ENCODE measurements at regions not wholly inside any gene's neighbourhood (a gene's known extent, or its start where the extent isn't known, plus 50 kb on each side); places are given as distances from the start of the nearest gene placed in this dataset.

GRCh38 chr5:167284222-167284890 is 1007.1 kb upstream of the WWC1 start:
- H3K4me1 ChIP-seq (ENCODE audit: control insufficient read depth, extremely low read depth, insufficient read depth, low read length): no peaks in the 10 kb centered on the region
- H3K27me3 ChIP-seq (ENCODE audit: control insufficient read depth, extremely low read depth, insufficient read depth, low read length): peaks cover 4% of the 10 kb centered on the region
- no peak overlapping the region for H3K27ac ChIP-seq (ENCODE audit: control insufficient read depth, insufficient read depth, low read length)
- no peak overlapping the region for H3K4me2 ChIP-seq (ENCODE audit: control insufficient read depth, extremely low read depth, insufficient read depth, low read depth, low read length)
- no peaks in the 10 kb centered on the region for H3K79me2 ChIP-seq (ENCODE audit: control insufficient read depth, insufficient read depth, low read length)
- no peaks in the 10 kb centered on the region for H3K9me3 ChIP-seq (ENCODE audit: control insufficient read depth, low read depth, low read length)
- no peaks in the 10 kb centered on the region for H3K9me1 ChIP-seq (ENCODE audit: control insufficient read depth, extremely low read depth, insufficient read depth, low read length)
- dilution Hi-C loops (cut with MboI; ENCODE audit: extremely low pct_ligation_motif_present, low sequenced_read_pairs): no loop called here
- FAIRE-seq (peak; percentile 51), DNase-seq (ENCODE audit: low read depth, low spot score) (no peak)
- no peaks in the 10 kb centered on the region for H4K20me1 ChIP-seq (ENCODE audit: control insufficient read depth, extremely low read depth, insufficient read depth, low read length)
- H2AFZ ChIP-seq (ENCODE audit: control insufficient read depth, low read length): no peak overlapping the region
- H3K4me3 ChIP-seq (ENCODE audit: control insufficient read depth in 2 of 3, extremely low read depth in 1 of 3, insufficient read depth in 2 of 3, low read depth in 1 of 3, low read length in 3 of 3): no peak overlapping the region
- no peak overlapping the region for H3K9ac ChIP-seq (ENCODE audit: control insufficient read depth, extremely low read depth, insufficient read depth, low read length)
- TF ChIP-seq CTCF (optimal IDR thresholded peaks at IDR 0.05 in 1 of 3, IDR thresholded peaks at IDR 0.05 in 1 of 3, conservative IDR thresholded peaks at IDR 0.05 in 1 of 3; ENCODE audit: extremely low read depth in 1 of 3, insufficient read depth in 2 of 3, low read length in 3 of 3) (no peak), EZH2 (IDR thresholded peaks at IDR 0.05; ENCODE audit: low read length) (no peak)
- H3K36me3 ChIP-seq (ENCODE audit: control insufficient read depth in 2 of 2, extremely low read depth in 1 of 2, insufficient read depth in 2 of 2, low read length in 2 of 2): no peaks in the 10 kb centered on the region

- H3K27ac ChIP-seq (ENCODE audit: control insufficient read depth, insufficient read depth, low read length): no peak overlapping the region
- DNase-seq (ENCODE audit: low read depth, low spot score) (no peak), FAIRE-seq (no peak)
- dilution Hi-C loops (cut with MboI; ENCODE audit: extremely low pct_ligation_motif_present, low sequenced_read_pairs): no loop called here
- H3K4me2 ChIP-seq (ENCODE audit: control insufficient read depth, extremely low read depth, insufficient read depth, low read depth, low read length): no peak overlapping the region
- no peaks in the 10 kb centered on the region for H3K4me1 ChIP-seq (ENCODE audit: control insufficient read depth, extremely low read depth, insufficient read depth, low read length)
- no peak overlapping the region for H2AFZ ChIP-seq (ENCODE audit: control insufficient read depth, low read length)
- no peaks in the 10 kb centered on the region for H3K36me3 ChIP-seq (ENCODE audit: control insufficient read depth in 2 of 2, extremely low read depth in 1 of 2, insufficient read depth in 2 of 2, low read length in 2 of 2)
- H3K9ac ChIP-seq (ENCODE audit: control insufficient read depth, extremely low read depth, insufficient read depth, low read length): no peak overlapping the region
- H3K4me3 ChIP-seq (ENCODE audit: control insufficient read depth in 2 of 3, extremely low read depth in 1 of 3, insufficient read depth in 2 of 3, low read depth in 1 of 3, low read length in 3 of 3): no peak overlapping the region
- H3K79me2 ChIP-seq (ENCODE audit: control insufficient read depth, insufficient read depth, low read length): no peaks in the 10 kb centered on the region
- TF ChIP-seq EZH2 (IDR thresholded peaks at IDR 0.05; ENCODE audit: low read length): no peak
- no peak for TF ChIP-seq CTCF (optimal IDR thresholded peaks at IDR 0.05 in 1 of 3, IDR thresholded peaks at IDR 0.05 in 1 of 3, conservative IDR thresholded peaks at IDR 0.05 in 1 of 3; ENCODE audit: extremely low read depth in 1 of 3, insufficient read depth in 2 of 3, low read length in 3 of 3)
- H3K9me1 ChIP-seq (ENCODE audit: control insufficient read depth, extremely low read depth, insufficient read depth, low read length): no peaks in the 10 kb centered on the region
- H4K20me1 ChIP-seq (ENCODE audit: control insufficient read depth, extremely low read depth, insufficient read depth, low read length): no peaks in the 10 kb centered on the region
- no peaks in the 10 kb centered on the region for H3K27me3 ChIP-seq (ENCODE audit: control insufficient read depth, extremely low read depth, insufficient read depth, low read length)
- no peaks in the 10 kb centered on the region for H3K9me3 ChIP-seq (ENCODE audit: control insufficient read depth, low read depth, low read length)
Observed at GRCh38 chr5:167285591-167285990, 1005.9 kb upstream of the WWC1 start.

Measured in keratinocyte (primary cell).